ENCODE measurements at regions not wholly inside any gene's neighbourhood (a gene's known extent, or its start where the extent isn't known, plus 50 kb on each side); places are given as distances from the start of the nearest gene placed in this dataset.

GRCh38 chr18:24937639-24938275, 414.2 kb downstream of the ZNF521 start:
- DNase-seq (ENCODE audit: low spot score), result peak; percentile 32

- no peak for DNase-seq (ENCODE audit: low spot score)
Observed at GRCh38 chr18:24940416-24940815, 411.6 kb downstream of the ZNF521 start.

DNA sequence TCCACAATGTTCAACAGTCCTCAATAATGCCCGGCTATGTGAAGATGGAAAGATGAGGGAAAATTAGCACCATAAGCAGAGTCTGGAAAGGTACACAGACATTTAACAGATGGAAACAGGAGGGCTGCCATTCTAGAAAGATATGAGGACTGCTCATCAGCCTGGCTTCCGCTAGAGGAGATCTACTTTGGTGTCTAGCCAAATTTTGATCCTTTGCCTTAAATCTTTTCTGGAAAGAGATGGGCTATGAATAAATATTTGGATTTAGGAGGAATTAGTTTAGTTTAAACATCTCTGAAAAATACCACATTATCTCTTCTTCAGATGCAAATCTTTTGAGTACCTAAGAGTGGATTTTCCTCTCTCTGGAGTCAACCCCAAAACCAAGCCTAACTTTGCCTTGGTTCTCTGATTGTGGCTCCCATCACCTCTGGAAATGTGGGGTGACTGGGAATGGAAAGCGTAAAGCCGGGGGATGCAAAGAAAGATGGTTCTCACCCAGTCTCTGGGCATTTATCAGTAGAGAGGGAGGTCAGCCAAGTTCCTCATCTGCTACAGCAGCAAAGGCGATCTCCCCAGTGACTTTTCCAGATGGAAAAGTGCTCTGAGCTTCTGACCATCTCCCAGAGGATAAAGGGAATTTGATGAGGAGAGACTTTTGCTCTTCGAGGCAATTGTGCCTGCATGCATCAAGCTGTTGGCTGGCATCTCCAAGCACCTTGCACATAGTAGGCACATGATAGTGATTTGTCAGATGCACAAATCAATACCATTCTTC, 410.6 kb downstream of the ZNF521 start:
- DNase-seq (ENCODE audit: low spot score), result no peak

DNA sequence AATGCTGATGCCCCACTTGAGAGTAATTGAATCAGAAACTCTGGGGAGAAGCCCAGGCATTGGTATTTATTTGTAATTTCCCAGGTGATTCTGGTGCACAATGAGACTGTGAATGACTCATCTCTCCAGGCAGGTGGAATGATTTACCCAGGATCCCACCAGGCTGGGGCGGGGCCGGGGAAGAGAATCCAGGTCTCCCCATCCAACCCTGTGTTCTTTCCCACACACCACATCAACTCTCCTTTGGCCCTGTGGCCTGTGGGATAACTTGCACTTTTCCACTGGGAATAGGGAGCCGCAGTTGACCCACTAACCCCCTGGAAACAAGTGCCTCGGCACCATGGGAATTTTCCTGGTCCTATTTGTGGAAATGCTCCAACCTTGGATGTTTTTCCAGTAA, 409.8 kb downstream of the ZNF521 start:
- no peak for DNase-seq (ENCODE audit: low spot score)

DNA sequence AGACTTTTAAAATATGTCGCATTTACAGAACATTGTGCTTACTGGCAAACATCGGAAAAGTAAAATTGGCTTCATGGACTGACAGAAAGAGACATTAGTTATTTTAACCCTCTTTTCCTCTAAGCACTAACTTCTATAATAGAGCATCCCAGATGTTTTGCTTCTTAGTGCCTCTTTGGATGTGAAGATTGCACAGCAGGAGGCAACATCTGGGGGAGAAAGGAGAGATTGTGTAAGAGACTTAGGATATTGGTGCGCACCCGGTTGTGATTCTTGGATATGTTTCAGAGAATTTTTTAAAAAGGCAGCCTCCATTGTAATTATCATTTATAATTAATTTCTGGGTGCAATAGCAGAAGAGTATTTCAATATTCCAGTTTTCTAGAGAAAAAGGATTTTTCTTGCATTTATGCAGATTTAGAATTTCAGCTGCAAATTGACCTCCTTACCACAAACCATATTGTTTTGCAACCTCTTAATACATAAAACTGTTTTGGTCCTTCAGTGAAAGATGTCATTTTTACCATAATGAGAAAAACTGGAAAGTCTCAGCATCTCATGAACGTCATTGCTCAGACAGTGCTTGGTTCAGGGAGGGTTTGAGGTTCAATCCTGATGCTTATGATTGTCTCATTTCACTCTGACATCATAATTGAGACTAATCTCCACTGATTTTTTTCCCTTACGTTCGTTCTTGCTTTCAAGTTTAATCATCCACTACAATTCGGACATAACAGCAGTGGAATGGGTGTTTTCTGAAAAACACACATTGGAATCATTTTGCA, 404.3 kb downstream of the ZNF521 start:
- no peak for DNase-seq (ENCODE audit: low spot score)

DNA sequence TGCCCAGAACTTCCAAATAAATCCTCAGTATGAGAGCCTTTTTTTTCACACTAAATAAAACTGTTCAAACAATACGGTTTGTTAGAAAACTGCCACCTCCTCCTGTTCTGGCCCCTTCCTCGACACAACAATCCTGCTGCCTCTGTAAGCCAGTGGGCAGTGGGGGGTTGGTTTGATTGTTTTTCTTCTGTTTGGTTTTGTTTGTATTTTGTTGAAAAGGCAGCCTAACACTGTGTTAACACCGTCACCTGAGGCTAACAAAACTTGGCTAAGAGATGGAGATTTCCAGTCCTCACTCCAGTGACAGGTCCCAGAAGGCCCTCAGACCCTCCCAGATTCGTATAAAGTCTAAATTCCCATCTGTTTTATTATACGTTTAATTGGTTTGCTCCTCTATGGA, 402.1 kb downstream of the ZNF521 start:
- no peak for DNase-seq (ENCODE audit: low spot score)

DNA sequence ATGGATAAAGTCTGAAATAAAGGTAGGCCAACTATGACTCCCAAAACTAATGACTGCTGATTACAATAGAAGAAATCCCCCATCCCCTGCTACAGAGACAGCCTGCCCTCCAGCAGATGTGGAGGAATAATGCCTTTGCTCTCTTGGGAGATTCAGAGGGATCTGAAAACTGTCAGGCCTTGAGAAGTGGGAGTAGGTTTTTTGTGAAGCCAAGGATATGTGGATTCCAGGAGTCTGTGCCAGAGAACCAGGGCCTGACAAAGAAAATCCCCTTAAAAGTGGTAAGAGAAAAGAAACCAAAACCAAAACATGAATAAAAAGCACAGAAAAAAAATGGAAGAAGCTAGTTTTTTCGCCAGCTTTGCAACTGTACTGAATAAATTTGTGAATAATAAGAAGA, 397.6 kb downstream of the ZNF521 start:
- DNase-seq (ENCODE audit: low spot score), result no peak

DNA sequence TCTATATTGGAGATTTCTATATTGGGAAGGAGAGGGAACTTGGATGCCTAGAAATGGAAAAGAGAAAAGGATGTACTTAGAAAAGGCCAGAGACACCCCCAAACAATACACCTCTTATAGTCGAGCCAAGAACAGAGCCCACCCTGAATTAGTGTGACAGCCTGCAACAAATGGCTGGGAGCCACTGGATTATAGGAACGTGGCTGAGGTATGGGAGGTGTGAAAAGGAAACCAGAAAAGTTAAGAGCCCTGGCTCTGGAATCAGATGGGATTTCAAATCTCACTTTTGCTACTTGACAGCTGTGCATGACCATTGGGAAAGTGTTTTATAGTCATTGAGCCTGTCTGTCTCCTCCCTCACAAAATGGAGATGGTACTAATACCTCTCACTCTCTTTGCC, 394.0 kb downstream of the ZNF521 start:
- DNase-seq (ENCODE audit: low spot score), result no peak

GRCh38 chr18:24959051-24959476, 392.9 kb downstream of the ZNF521 start:
- DNase-seq (ENCODE audit: low spot score), result no peak

DNA sequence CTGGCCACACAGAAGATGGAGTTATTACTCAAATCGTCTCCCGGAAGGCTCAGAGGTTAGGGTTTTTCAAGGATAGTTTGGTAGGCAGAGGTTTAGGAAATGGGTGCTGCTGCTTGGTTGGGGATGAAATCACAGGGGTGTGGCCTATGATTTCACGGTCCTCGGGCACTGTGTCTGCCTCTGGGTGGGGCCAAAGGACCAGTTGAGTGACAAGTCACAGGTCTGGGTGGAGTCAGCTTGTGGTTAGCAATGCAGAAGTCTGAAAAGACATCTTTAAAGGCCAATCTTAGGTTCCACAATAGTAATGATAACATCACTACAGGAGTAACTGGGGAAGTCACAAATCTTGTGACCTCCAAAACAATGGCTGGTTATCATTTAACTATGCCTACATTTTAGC, 387.8 kb downstream of the ZNF521 start:
- no peak for DNase-seq (ENCODE audit: low spot score)

- peak; percentile 75 for DNase-seq (ENCODE audit: low spot score)
Observed at GRCh38 chr18:24968238-24968775, 383.7 kb downstream of the ZNF521 start.

- DNase-seq (ENCODE audit: low spot score), result no peak
Observed at GRCh38 chr18:24972577-24972976, 379.4 kb downstream of the ZNF521 start.

- DNase-seq (ENCODE audit: low spot score), result no peak
Observed at GRCh38 chr18:24974431-24974830, 377.5 kb downstream of the ZNF521 start.

GRCh38 chr18:24975496-24976372, 376.2 kb downstream of the ZNF521 start:
- no peak for DNase-seq (ENCODE audit: low spot score)

- DNase-seq (ENCODE audit: low spot score), result no peak
Observed at GRCh38 chr18:24976502-24976901, 375.5 kb downstream of the ZNF521 start.

- DNase-seq (ENCODE audit: low spot score), result no peak
Observed at GRCh38 chr18:24979235-24979634, 372.7 kb downstream of the ZNF521 start.

DNA sequence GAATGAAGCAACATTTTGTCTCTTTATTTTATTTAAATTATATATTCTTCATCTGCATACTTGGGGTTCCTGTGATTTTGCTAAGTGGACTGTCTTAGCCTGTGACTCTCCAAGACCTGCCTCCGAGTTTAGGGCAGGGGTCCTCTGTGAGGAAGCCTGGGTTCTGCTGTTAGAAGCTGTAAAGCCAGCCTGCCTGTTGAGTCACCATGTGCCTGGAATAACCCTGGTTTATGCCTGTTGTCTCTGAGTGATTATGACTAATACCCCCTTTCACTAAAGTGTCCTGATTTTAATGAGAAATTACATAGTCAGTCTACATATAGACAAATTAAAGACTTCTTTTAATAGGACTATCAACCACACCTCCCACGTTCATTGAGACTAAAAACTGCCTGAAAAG, 369.1 kb downstream of the ZNF521 start:
- peak; percentile 51 for DNase-seq (ENCODE audit: low spot score)

DNA sequence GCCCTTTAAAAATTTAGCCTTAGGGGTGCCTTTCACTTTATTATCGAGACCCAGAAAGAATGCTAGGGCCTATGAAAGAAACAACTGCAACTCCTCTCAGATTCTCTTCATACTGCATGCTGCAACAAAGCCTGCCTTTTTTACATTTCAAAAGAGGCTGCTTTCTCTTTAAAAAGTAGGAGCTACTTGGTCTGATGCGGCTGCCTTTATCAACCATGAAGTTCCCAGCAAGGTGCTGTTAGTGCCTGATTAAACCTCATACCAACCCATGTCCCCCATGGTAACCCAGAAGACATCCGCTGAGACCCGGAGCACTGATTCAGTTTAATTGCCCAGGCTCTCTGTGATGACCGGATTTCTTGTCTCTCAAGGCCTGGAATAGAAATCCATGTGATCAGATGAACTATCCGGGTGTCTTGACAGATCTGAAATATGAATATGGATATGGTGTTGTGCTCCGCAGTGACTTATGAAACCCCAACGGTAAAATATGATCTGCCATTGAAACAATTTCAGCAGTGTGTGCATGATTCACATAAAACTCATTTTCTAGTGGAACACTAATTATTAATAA, 368.3 kb downstream of the ZNF521 start:
- DNase-seq (ENCODE audit: low spot score), result no peak

DNA sequence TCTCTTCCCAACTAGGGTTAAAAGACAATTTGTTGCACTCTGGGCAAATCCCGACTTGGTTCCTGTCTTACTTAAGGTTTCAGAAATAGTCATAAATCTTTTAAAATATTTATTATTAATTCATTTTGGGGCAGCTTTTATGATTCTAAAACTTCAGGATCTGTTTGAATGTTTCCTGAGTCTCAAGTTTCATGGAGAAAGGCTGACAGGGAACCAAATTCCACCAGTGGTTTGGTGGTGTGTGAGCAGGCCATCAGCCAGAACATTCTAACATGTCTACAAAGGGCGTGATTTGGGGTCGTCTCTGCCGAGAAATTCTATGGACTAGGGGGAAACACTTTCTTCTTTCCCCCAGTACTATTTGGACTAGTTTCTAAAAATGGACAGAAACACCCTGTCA, 366.4 kb downstream of the ZNF521 start:
- DNase-seq (ENCODE audit: low spot score), result peak; percentile 25

- no peak for DNase-seq (ENCODE audit: low spot score)
Observed at GRCh38 chr18:24986666-24987302, 365.2 kb downstream of the ZNF521 start.
